ENCODE measurements at regions not wholly inside any gene's neighbourhood (a gene's known extent, or its start where the extent isn't known, plus 50 kb on each side); places are given as distances from the start of the nearest gene placed in this dataset.

- TF ChIP-seq ZFYVE20 (CRISPR knock-in tag; IDR thresholded peaks at IDR 0.05; ENCODE audit: borderline replicate concordance, low read depth) = no peak
- no peak for TF ChIP-seq EP300 (IDR thresholded peaks at IDR 0.05; ENCODE audit: low read depth in 2 of 2, low read length in 2 of 2)
- TF ChIP-seq EP300 (CRISPR knock-in tag; IDR thresholded peaks at IDR 0.05; ENCODE audit: borderline replicate concordance) = no peak
- TF ChIP-seq, protein P1, sequence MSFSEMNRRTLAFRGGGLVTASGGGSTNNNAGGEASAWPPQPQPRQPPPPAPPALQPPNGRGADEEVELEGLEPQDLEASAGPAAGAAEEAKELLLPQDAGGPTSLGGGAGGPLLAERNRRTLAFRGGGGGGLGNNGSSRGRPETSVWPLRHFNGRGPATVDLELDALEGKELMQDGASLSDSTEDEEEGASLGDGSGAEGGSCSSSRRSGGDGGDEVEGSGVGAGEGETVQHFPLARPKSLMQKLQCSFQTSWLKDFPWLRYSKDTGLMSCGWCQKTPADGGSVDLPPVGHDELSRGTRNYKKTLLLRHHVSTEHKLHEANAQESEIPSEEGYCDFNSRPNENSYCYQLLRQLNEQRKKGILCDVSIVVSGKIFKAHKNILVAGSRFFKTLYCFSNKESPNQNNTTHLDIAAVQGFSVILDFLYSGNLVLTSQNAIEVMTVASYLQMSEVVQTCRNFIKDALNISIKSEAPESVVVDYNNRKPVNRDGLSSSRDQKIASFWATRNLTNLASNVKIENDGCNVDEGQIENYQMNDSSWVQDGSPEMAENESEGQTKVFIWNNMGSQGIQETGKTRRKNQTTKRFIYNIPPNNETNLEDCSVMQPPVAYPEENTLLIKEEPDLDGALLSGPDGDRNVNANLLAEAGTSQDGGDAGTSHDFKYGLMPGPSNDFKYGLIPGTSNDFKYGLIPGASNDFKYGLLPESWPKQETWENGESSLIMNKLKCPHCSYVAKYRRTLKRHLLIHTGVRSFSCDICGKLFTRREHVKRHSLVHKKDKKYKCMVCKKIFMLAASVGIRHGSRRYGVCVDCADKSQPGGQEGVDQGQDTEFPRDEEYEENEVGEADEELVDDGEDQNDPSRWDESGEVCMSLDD (CRISPR knock-in tag; IDR thresholded peaks at IDR 0.05; ENCODE audit: borderline replicate concordance) = no peak
Observed at GRCh38 chr16:17666293-17666692, 195.5 kb upstream of the XYLT1 start.

Data from HepG2 (cell line).